ENCODE measurements at regions not wholly inside any gene's neighbourhood (a gene's known extent, or its start where the extent isn't known, plus 50 kb on each side); places are given as distances from the start of the nearest gene placed in this dataset.
"Not testable (repeated sequence)": the region's sequence is repeated elsewhere in the genome, so short reads cannot be mapped to it uniquely, and the experiment has no call there.

DNA sequence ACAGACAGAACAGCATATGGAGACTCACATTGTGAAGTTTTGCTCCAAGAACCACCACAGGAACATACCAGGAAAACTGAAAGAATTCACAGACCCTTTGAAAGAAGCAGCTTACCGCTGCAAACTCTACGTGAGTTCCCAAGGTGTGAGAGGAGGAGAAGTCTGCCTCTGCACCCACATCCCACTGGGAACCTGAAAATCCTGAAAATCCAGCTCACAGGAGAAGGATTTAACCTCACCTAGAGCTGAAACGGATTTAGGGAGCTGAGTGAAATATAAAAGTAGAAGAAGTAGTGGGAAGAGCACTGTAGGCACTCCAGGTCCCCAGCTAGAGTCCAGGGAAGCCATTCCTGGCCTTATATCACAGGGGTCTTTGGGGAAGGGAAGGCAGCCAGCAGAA lies 80.0 kb downstream of the FHIP1A start:
- 60% methylated on average over 1 of the region's 3 CpGs for WGBS (ENCODE audit: insufficient coverage)
- Histone ChIP-seq H3K27ac (ENCODE audit: low read depth in 1 of 2, low read length in 2 of 2) (no peak overlapping the region), H3K36me3 (replicated peaks in 1 of 2; ENCODE audit: control insufficient read depth in 1 of 2, insufficient read depth in 2 of 2, low read length in 2 of 2) (no peaks in the 10 kb centered on the region), H3K4me2 (replicated peaks; ENCODE audit: extremely low read depth, low read length, poor library complexity, severe bottlenecking) (no peak overlapping the region), H3K9ac (ENCODE audit: insufficient read depth, low read length, poor library complexity, severe bottlenecking) (no peak overlapping the region), H2AFZ (ENCODE audit: insufficient read depth, low read depth, low read length, poor library complexity, severe bottlenecking) (no peak overlapping the region), H4K20me1 (ENCODE audit: insufficient read depth, low read length) (no peaks in the 10 kb centered on the region), H3K4me3 (replicated peaks in 1 of 3; ENCODE audit: low read depth in 2 of 3, low read length in 3 of 3) (no peak overlapping the region), H3K9me3 (replicated peaks in 1 of 2; ENCODE audit: control insufficient read depth in 1 of 2, insufficient read depth in 1 of 2, low read length in 2 of 2) (peaks cover 0 to 16% of the 10 kb centered on the region in 2 donors), H3K4me1 (ENCODE audit: control insufficient read depth in 1 of 2, insufficient read depth in 2 of 2, low read length in 2 of 2) (no peaks in the 10 kb centered on the region), H3K27me3 (ENCODE audit: control insufficient read depth in 2 of 2, insufficient read depth in 2 of 2, low read length in 2 of 2) (no peaks in the 10 kb centered on the region), H3K79me2 (ENCODE audit: insufficient read depth, low read length) (no peaks in the 10 kb centered on the region)
- intact Hi-C loops (cut with micrococcal nuclease): no loop called here
- H3K4me3 Mint-ChIP-seq: no peak overlapping the region
- H3K9me3 Mint-ChIP-seq: peaks cover 9 to 23% (median 17%) of the 10 kb centered on the region in 7 donors
- no peak for DNase-seq
- H3K27ac Mint-ChIP-seq: no peak overlapping the region
- H3K4me1 Mint-ChIP-seq: no peaks in the 10 kb centered on the region
- H3K27me3 Mint-ChIP-seq (ENCODE audit: low read depth in 3 of 3): peaks cover 2 to 6% (median 4%) of the 10 kb centered on the region in 3 donors
- H3K36me3 Mint-ChIP-seq: no peaks in the 10 kb centered on the region
- TF ChIP-seq, protein P1, sequence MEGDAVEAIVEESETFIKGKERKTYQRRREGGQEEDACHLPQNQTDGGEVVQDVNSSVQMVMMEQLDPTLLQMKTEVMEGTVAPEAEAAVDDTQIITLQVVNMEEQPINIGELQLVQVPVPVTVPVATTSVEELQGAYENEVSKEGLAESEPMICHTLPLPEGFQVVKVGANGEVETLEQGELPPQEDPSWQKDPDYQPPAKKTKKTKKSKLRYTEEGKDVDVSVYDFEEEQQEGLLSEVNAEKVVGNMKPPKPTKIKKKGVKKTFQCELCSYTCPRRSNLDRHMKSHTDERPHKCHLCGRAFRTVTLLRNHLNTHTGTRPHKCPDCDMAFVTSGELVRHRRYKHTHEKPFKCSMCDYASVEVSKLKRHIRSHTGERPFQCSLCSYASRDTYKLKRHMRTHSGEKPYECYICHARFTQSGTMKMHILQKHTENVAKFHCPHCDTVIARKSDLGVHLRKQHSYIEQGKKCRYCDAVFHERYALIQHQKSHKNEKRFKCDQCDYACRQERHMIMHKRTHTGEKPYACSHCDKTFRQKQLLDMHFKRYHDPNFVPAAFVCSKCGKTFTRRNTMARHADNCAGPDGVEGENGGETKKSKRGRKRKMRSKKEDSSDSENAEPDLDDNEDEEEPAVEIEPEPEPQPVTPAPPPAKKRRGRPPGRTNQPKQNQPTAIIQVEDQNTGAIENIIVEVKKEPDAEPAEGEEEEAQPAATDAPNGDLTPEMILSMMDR (IDR thresholded peaks at IDR 0.05): no peak

DNA sequence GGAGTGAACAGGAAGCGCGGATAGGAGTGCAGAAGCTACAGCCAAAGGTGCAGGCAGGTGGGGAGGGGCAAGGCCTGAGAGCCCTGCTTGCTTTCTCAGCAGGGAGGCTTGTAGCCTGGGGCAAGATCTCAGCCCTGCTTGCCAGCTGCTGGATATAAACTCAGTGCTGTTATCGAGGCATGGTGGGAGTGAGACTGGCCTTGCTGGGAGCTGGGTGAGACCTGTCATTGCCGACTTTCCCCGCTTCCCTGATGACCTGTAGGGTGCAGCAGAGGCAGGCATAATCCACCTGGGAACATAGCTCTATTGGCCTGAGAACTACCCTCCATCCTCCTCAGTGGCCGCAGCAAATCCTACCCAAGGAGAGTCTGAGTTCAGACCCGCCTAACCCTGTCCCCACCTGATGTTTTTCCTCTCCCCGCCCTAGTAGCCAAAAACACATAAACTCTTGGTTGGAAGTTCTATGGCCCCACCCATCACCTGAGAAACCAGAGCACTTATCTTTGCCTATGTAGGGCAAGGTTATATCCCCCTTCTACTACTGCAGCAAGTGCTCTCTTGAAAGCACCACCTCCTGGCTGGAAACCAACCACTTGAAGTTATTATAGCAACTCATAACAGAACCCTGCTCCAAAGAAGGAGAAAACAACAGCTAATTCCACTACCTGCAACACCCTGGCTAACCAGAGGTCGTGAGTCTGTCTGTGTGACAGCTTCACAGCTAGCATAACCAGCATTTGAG lies 80.7 kb downstream of the FHIP1A start:
- Mint-ChIP-seq H3K4me3 (no peak overlapping the region), H3K4me1 (no peaks in the 10 kb centered on the region), H3K9me3 (peaks cover 9 to 27% (median 17%) of the 10 kb centered on the region in 7 donors), H3K27me3 (ENCODE audit: low read depth in 3 of 3) (peaks cover 0 to 6% (median 2%) of the 10 kb centered on the region in 3 donors), H3K27ac (peak overlapping the region in 1 of 7 donors; percentile 51), H3K36me3 (no peaks in the 10 kb centered on the region)
- H3K36me3 ChIP-seq (replicated peaks in 1 of 2; ENCODE audit: control insufficient read depth in 1 of 2, insufficient read depth in 2 of 2, low read length in 2 of 2): no peaks in the 10 kb centered on the region
- DNase-seq: no peak
- no peaks in the 10 kb centered on the region for H4K20me1 ChIP-seq (ENCODE audit: insufficient read depth, low read length)
- no peak overlapping the region for H3K4me2 ChIP-seq (replicated peaks; ENCODE audit: extremely low read depth, low read length, poor library complexity, severe bottlenecking)
- intact Hi-C loops (cut with micrococcal nuclease): no loop called here
- TF ChIP-seq, protein P1 (IDR thresholded peaks at IDR 0.05): no peak
- WGBS (ENCODE audit: insufficient coverage): 100% methylated on average over 4 of the region's 9 CpGs
- no peaks in the 10 kb centered on the region for H3K4me1 ChIP-seq (ENCODE audit: control insufficient read depth in 1 of 2, insufficient read depth in 2 of 2, low read length in 2 of 2)
- no peaks in the 10 kb centered on the region for H3K27me3 ChIP-seq (ENCODE audit: control insufficient read depth in 2 of 2, insufficient read depth in 2 of 2, low read length in 2 of 2)
- peaks cover 0 to 16% of the 10 kb centered on the region in 2 donors for H3K9me3 ChIP-seq (replicated peaks in 1 of 2; ENCODE audit: control insufficient read depth in 1 of 2, insufficient read depth in 1 of 2, low read length in 2 of 2)
- H3K27ac ChIP-seq (ENCODE audit: low read depth in 1 of 2, low read length in 2 of 2): no peak overlapping the region
- H3K79me2 ChIP-seq (ENCODE audit: insufficient read depth, low read length): no peaks in the 10 kb centered on the region
- H3K9ac ChIP-seq (ENCODE audit: insufficient read depth, low read length, poor library complexity, severe bottlenecking): no peak overlapping the region
- H2AFZ ChIP-seq (ENCODE audit: insufficient read depth, low read depth, low read length, poor library complexity, severe bottlenecking): no peak overlapping the region
- no peak overlapping the region for H3K4me3 ChIP-seq (replicated peaks in 1 of 3; ENCODE audit: low read depth in 2 of 3, low read length in 3 of 3)

DNA sequence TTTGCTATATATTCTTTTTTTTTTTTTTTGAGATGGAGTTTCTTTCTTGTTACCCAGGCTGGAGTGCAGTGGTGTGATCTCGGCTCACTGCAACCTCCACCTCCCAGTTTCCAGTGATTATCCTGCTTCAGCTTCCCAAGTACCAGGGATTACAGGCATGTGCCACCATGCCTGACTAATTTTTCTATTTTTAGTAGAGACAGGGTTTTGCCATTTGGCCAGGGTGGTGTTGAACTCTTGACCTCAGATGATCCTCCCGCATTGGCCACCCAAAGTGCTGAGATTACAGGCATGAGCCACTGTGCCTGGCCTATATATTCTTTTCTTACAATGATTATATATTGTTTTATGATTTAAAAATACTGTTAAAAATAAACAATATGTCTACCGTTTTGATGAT lies 86.6 kb downstream of the FHIP1A start:
- H2AFZ ChIP-seq (ENCODE audit: insufficient read depth, low read depth, low read length, poor library complexity, severe bottlenecking); H3K4me1 Mint-ChIP-seq; H3K4me1 ChIP-seq (ENCODE audit: control insufficient read depth in 1 of 2, insufficient read depth in 2 of 2, low read length in 2 of 2); H3K4me3 ChIP-seq (replicated peaks in 1 of 3; ENCODE audit: low read depth in 2 of 3, low read length in 3 of 3); H3K27me3 Mint-ChIP-seq (ENCODE audit: low read depth in 3 of 3); H3K79me2 ChIP-seq (ENCODE audit: insufficient read depth, low read length); intact Hi-C loops (cut with micrococcal nuclease); H3K36me3 ChIP-seq (replicated peaks in 1 of 2; ENCODE audit: control insufficient read depth in 1 of 2, insufficient read depth in 2 of 2, low read length in 2 of 2); H3K27me3 ChIP-seq (ENCODE audit: control insufficient read depth in 2 of 2, insufficient read depth in 2 of 2, low read length in 2 of 2); H3K27ac ChIP-seq (ENCODE audit: low read depth in 1 of 2, low read length in 2 of 2); H3K27ac Mint-ChIP-seq; H3K4me3 Mint-ChIP-seq; H3K9ac ChIP-seq (ENCODE audit: insufficient read depth, low read length, poor library complexity, severe bottlenecking); H3K4me2 ChIP-seq (replicated peaks; ENCODE audit: extremely low read depth, low read length, poor library complexity, severe bottlenecking); DNase-seq; H4K20me1 ChIP-seq (ENCODE audit: insufficient read depth, low read length); H3K36me3 Mint-ChIP-seq; H3K9me3 ChIP-seq (replicated peaks in 1 of 2; ENCODE audit: control insufficient read depth in 1 of 2, insufficient read depth in 1 of 2, low read length in 2 of 2): not testable (repeated sequence)
- peaks cover 5 to 29% (median 17%) of the 10 kb centered on the region in 7 donors for H3K9me3 Mint-ChIP-seq
- no CpG with 5 or more reads among the region's 3 CpGs for WGBS (ENCODE audit: insufficient coverage)

All from CD14-positive monocyte (primary cell).